ENCODE measurements at regions not wholly inside any gene's neighbourhood (a gene's known extent, or its start where the extent isn't known, plus 50 kb on each side); places are given as distances from the start of the nearest gene placed in this dataset. TPM values are rescaled to one million over a fixed set of nuclear protein-coding genes. Genes with fewer than 3 reads are reported as not detected.

DNA sequence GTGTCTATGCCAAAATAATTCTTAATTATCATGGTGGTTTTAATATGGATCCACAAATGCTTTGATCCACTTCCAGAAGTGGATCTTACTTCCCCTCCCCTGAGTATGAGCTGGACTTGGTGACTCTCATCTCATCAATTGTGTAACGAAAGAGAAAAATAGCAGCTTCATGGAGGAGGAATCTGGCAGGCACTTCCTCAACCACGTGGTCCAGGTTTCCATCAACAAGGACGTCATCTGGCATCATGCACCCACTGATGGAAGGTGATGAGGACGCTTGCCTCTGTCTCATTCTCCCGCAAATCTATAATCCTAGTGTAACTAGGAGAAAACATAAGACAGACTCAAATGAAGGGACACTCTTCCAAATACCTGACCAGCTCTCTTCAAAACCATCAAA lies 54.6 kb upstream of the S1PR3 start:
- Histone ChIP-seq H3K36me3 (no peaks in the 10 kb centered on the region), H3K27me3 (no peaks in the 10 kb centered on the region), H3K4me1 (no peaks in the 10 kb centered on the region), H3K4me3 (no peak overlapping the region), H3K9me3 (no peaks in the 10 kb centered on the region), H3K27ac (no peak overlapping the region)
- TF ChIP-seq CTCF (IDR thresholded peaks at IDR 0.05) (no peak), POLR2A (IDR thresholded peaks at IDR 0.05) (no peak)
- intact Hi-C loops (cut with DNase I; ENCODE audit: low total_unique reads) = no loop called here
- peak; percentile 32 to 48 for DNase-seq

GRCh38 chr9:88937248-88937647 lies 54.0 kb upstream of the S1PR3 start:
- Histone ChIP-seq H3K4me3 (no peak overlapping the region), H3K27me3 (no peaks in the 10 kb centered on the region), H3K36me3 (no peaks in the 10 kb centered on the region), H3K4me1 (no peaks in the 10 kb centered on the region), H3K27ac (no peak overlapping the region), H3K9me3 (no peaks in the 10 kb centered on the region)
- intact Hi-C loops (cut with DNase I; ENCODE audit: low total_unique reads) = no loop called here
- TF ChIP-seq CTCF (IDR thresholded peaks at IDR 0.05) (no peak), POLR2A (IDR thresholded peaks at IDR 0.05) (no peak)
- no peak for DNase-seq

DNA sequence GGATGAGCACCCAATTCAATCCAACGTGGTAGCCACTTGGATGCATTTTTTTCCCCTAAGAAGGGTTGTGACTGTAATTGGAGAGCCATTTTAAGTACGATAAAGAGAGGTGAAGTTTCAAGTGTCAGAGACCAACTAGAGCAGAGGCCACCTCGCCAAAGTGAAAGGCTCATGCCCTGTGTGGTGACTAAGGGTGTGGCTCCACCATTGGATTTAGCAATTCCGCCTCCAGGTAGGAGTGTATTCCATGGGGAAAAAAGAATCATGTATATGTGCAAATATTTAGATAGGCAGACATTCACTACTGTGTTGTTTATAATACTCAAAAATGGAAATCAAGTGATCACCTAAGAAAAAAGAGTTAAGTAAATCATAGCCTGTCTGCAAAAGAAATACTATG lies 53.1 kb upstream of the S1PR3 start:
- no peak overlapping the region for H3K4me3 ChIP-seq
- no peak for DNase-seq
- no peaks in the 10 kb centered on the region for H3K36me3 ChIP-seq
- no peaks in the 10 kb centered on the region for H3K4me1 ChIP-seq
- H3K27ac ChIP-seq = no peak overlapping the region
- TF ChIP-seq CTCF (IDR thresholded peaks at IDR 0.05) = no peak
- no peak for TF ChIP-seq POLR2A (IDR thresholded peaks at IDR 0.05)
- H3K27me3 ChIP-seq = no peaks in the 10 kb centered on the region
- intact Hi-C loops (cut with DNase I; ENCODE audit: low total_unique reads) = no loop called here
- no peaks in the 10 kb centered on the region for H3K9me3 ChIP-seq

Small RNAs in the stretch of these regions (microRNA-seq; reads per million reads assigned to microRNA genes)
- gene MIR4289 (ENCODE audit: borderline microRNAs expressed, borderline replicate concordance) = not detected

Small RNAs in the stretch of these regions (small RNA-seq; reads per million reads assigned to genes)
- gene MIR4289 = not detected
